GM18511 (cell line): ENCODE measurements at regions not wholly inside any gene's neighbourhood (a gene's known extent, or its start where the extent isn't known, plus 50 kb on each side); places are given as distances from the start of the nearest gene placed in this dataset.
"Not testable (repeated sequence)": the region's sequence is repeated elsewhere in the genome, so short reads cannot be mapped to it uniquely, and the experiment has no call there.

Experiments
- ATAC-seq: cut with Tn5 transposase; IDR thresholded peaks from one replicate; pipeline ENCODE4 v1.9.1; 2021; ENCODE audit warnings: mild to moderate bottlenecking, moderate library complexity; ENCODE audit not compliant: unreplicated experiment

DNA sequence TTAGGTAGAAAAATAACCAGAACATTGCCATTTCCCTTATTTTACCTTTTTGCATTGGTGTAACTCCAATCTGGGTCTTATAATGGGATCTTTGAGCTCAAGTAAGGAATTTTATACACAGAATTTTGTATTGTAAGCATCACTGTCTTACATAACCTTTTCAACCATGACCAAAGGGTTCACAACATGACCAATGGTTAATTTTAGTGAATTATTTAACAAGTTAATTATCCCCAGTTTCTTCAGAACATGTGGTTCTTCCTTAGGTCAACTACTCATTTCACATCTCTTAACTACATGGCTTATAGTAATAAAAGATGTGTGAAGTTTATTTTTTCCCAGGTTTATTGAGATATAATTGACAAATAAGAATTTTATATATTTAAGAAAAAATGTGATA, 74.2 kb upstream of the RHOBTB1 start:
- ATAC-seq, result no peak

DNA sequence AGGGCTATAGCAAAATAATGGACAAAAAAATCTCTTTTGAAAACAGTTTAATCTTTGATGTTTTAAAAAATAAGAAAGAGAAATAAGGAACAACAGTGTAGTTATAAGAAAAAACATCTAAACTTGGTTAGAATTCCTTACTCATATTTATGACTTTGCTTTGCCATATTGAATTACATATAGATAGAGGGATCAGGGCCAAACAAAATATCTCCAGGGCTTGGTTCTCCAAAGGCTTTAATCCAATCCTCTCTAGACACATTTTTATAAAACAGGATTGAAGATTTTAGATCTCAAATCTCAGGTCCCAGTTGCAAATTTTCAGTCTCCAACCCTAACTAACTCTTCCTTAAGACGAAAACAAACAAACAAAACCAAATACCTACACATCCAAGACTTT, 72.6 kb upstream of the RHOBTB1 start:
- ATAC-seq, result no peak

DNA sequence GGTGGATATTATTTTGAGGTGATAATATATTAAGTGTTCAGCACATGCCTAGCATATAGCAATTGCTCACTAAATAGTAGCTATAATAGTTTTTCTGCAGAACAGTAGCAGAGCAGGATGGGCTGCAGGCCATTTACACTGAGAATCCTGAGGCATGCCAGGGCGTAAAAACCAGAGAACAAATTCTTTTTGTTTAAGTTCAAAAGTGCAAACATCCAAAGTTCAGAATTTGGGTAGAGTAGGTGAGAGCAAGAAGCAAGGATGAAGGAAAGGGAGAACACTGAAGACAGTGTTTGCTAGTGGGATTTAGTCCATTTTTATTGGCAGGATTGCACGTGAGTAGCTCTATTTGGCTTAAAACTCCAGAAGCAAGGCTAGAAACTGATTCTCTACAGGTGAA, 72.0 kb upstream of the RHOBTB1 start:
- ATAC-seq, result no peak

DNA sequence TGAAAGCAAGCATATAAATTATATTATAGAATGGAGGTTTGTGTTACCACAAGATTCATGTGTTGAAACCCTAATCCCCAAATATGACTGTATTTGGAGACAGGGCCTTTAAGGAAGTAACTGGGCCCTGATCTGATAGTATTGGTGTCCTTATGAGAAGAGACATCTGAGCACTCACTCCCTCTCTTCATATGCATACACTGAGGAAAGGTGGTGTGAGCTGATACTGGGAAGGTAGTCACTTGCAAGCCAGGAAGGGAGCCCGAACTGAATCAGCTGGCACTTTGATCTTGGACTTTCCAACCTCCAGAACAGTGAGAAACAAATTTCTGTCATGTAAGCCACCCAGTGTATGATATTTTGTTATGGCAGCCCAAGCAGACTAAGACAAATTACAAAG, 66.9 kb upstream of the RHOBTB1 start:
- no peak for ATAC-seq

DNA sequence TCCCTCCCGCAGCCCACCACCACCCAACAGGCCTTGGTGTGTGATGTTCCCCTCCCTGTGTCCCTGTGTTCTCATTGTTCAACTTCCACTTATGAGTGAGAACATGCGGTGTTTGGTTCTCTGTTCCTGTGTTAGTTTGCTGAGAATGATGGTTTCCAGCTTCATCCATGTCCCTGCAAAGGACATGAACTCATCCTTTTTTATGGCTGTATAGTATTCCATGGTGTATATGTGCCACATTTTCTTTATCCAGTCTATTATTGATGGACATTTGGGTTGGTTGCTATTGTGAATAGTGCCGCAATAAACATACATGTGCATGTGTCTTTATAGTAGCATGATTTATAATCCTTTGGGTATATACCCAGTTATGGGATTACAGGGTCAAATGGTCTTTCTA, 59.1 kb upstream of the RHOBTB1 start:
- ATAC-seq, result not testable (repeated sequence)

DNA sequence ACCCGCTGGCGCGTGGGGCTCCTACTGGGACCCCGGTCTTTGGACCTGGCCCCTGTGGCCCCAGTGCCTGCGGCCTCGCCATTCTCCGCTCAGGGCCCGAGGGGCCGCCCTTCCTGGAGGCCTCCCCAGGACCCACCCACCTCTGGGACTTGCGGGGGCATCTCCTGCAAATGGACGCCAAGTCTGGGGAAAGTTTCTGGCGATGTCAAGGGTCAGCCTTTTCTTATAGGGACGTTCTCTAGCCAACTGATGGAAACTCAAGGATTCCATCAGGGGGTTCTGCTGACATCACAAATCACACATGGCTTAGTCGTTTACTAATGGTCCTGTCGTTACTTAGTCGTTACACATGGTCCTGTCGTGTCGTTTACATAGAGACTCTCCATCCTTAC, 57.7 kb upstream of the RHOBTB1 start:
- no peak for ATAC-seq

DNA sequence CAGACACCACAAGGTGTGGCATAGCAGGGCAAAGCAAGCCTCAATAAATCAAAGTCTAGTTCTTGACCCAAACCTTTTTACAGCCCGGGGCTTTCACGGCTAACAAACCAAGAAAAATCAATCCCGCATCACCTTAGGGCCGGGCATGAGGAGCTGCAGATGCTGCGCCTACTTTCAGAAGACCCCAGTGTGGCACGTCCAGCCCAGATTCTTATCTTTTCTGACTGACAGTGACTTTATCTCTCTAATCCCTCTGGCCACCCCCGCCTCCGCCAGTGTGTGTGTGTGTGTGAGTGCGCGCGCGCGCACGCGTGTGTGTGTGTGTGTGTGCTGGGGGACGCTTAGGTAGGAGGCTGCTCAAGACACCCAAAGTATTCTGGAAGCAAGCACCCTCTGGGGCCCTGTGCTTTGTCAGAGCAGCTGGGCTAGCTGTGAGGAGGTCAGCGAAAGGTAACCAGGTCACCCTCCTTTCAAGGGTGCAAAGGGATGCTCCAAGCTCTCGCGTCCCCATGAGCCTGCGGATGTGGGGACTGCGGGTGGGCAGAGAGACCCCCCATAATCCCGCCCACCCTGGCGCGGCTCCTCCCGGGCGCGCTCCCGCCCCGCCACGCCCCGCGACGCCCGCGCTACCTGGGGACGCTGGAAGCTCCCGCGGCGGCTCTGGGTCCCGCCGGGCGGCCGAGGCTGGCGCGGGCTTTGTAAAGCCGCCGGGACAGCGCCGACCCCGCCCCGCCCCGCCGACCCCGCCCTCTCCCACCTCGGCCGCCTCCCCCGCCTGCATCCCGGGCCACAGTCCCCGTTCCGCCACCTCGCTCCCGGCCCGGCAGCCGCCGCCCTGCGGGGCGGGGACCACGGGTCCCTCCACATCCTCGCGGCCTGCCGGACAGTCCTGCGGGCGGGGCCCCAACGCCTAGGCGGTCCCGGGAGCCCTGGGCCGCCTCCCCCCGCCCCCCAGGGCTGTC, 57.1 kb upstream of the RHOBTB1 start:
- no peak for ATAC-seq

DNA sequence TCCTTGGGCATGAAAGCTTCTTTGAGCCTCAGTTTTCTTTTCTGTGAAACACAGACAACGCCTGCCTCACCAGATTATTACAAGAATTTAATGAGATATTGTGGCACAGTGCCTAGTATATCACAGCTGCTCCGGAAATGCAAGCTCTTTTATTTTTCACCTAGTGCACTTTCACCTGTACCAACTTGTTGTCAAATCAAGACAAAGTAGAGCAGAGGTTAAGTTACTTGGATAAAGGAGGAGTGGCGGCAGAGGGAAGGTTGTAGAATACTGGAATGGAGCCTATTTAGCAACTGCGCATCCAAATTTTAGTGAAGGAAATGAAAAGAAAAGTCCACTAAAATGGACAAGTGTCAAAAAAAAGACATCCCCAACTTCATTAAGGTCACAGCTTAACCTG, 54.9 kb upstream of the RHOBTB1 start:
- no peak for ATAC-seq

DNA sequence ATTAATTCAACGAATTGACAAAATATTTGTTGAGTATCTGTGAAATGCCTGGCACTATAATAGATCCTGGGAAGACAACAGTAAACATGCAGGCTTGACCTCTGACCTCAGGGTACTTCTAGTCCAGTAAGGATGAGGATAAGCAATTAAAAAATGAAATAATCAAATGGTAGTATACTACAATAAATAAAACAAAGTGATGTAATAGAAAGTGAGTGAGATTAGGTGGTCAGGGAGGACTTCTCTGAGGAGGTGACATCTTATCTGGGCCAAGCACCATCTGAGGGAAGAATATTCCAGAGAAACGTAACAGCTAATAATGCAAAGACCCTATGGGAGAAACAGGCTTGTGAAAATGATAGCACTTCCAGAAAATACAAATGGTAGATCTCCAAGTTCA, 50.1 kb upstream of the RHOBTB1 start:
- ATAC-seq, result no peak
